IPS DF 19.7 (cell line): ENCODE measurements at regions not wholly inside any gene's neighbourhood (a gene's known extent, or its start where the extent isn't known, plus 50 kb on each side); places are given as distances from the start of the nearest gene placed in this dataset.
"Not testable (repeated sequence)": the region's sequence is repeated elsewhere in the genome, so short reads cannot be mapped to it uniquely, and the experiment has no call there.

Experiments
- DNase-seq: peaks from one replicate; pipeline ENCODE4 v3.0.0-alpha.2; 2013; ENCODE audit warnings: low read depth, low spot score

- DNase-seq: no peak
Measured at GRCh38 chr7:69539531-69539930, 58.7 kb upstream of the AUTS2 start.

- no peak for DNase-seq
Measured at GRCh38 chr7:69540287-69540686, 58.0 kb upstream of the AUTS2 start.

- DNase-seq: not testable (repeated sequence)
Measured at GRCh38 chr7:69541779-69542432, 56.4 kb upstream of the AUTS2 start.

GRCh38 chr7:69545175-69545574, 53.1 kb upstream of the AUTS2 start:
- no peak for DNase-seq
